DND-41 (cell line): ENCODE measurements at regions not wholly inside any gene's neighbourhood (a gene's known extent, or its start where the extent isn't known, plus 50 kb on each side); places are given as distances from the start of the nearest gene placed in this dataset.

Source experiments
- ATAC-seq: fragments of 200-7000 bp; cut with Tn5 transposase; 3 replicates; pipeline ENCODE4 v1.9.1; 2021; ENCODE audit warnings: low read depth; ENCODE audit not compliant: insufficient read depth
- DNase-seq: peaks from one replicate; pipeline ENCODE4 v3.0.0-alpha.2; 2020
- H2AFZ ChIP-seq: 2 replicates; pipeline ENCODE4 v1.6.0; 2012; ENCODE audit warnings: low read depth, low read length
- H3K27ac ChIP-seq: 2 replicates; pipeline ENCODE4 v1.5.1; 2012; ENCODE audit warnings: low read length, inconsistent platforms
- H3K27me3 ChIP-seq: fragments of 200-600 bp; sonication (generic); 2 replicates; pipeline ENCODE4 v1.6.0; 2012; ENCODE audit warnings: low read length, mild to moderate bottlenecking, inconsistent platforms; ENCODE audit not compliant: insufficient read depth, poor library complexity
- H3K36me3 ChIP-seq: 2 replicates; pipeline ENCODE4 v1.5.1; 2012; ENCODE audit warnings: low read length, inconsistent platforms; ENCODE audit not compliant: insufficient read depth
- H3K4me1 ChIP-seq: 2 replicates; pipeline ENCODE4 v1.5.1; 2012; ENCODE audit warnings: mild to moderate bottlenecking, low read length; ENCODE audit not compliant: insufficient read depth
- H3K4me2 ChIP-seq: 2 replicates; pipeline ENCODE4 v1.6.0; 2012; ENCODE audit warnings: mild to moderate bottlenecking, moderate library complexity, low read length, inconsistent platforms; ENCODE audit not compliant: insufficient read depth
- H3K4me3 ChIP-seq, 2 experiments: fragments of 200-600 bp in 1 of 2; shearing (Covaris generic) in 1 of 2; 2 replicates each; pipeline ENCODE4 v1.5.1; 2012 to 2016; ENCODE audit warnings: inconsistent platforms in 2 of 2, low read length in 2 of 2, mild to moderate bottlenecking in 2 of 2, low read depth in 1 of 2, moderate library complexity in 1 of 2
- H3K79me2 ChIP-seq: 2 replicates; pipeline ENCODE4 v1.6.0; 2012; ENCODE audit warnings: low read length, inconsistent platforms; ENCODE audit not compliant: insufficient read depth
- H3K9ac ChIP-seq: 2 replicates; pipeline ENCODE4 v1.6.0; 2012; ENCODE audit warnings: low read depth, mild to moderate bottlenecking, inconsistent platforms, low read length, moderate library complexity
- H3K9me3 ChIP-seq: 2 replicates; pipeline ENCODE4 v1.5.1; 2012; ENCODE audit warnings: low read length, moderate library complexity, mild to moderate bottlenecking, inconsistent platforms; ENCODE audit not compliant: insufficient read depth, severe bottlenecking
- H4K20me1 ChIP-seq: 2 replicates; pipeline ENCODE4 v1.6.0; 2012; ENCODE audit warnings: low read length; ENCODE audit not compliant: insufficient read depth
- CTCF ChIP-seq: IDR thresholded peaks from 2 replicates; pipeline ENCODE4 v1.5.1; 2012; ENCODE audit warnings: borderline replicate concordance, low read length, moderate library complexity, mild to moderate bottlenecking; ENCODE audit not compliant: poor library complexity, severe bottlenecking; ENCODE audit errors: extremely low read depth
- EZH2 ChIP-seq: IDR thresholded peaks from 3 replicates; pipeline ENCODE4 v1.6.1; 2012; ENCODE audit warnings: borderline replicate concordance, low read depth, mild to moderate bottlenecking, moderate library complexity, low read length, inconsistent platforms; ENCODE audit not compliant: severe bottlenecking

- TF ChIP-seq EZH2 (no peak), CTCF (no peak)
- Histone ChIP-seq H3K27ac (no peak overlapping the region), H3K9me3 (no peaks in the 10 kb centered on the region), H3K4me2 (no peak overlapping the region), H3K9ac (no peak overlapping the region), H3K27me3 (no peaks in the 10 kb centered on the region), H3K4me1 (no peaks in the 10 kb centered on the region), H2AFZ (no peak overlapping the region), H3K79me2 (no peaks in the 10 kb centered on the region), H3K36me3 (no peaks in the 10 kb centered on the region), H3K4me3 (no peak overlapping the region), H4K20me1 (no peaks in the 10 kb centered on the region)
- ATAC-seq (no peak), DNase-seq (no peak)
Measured at GRCh38 chr4:147307896-147308674, 172.8 kb upstream of the EDNRA start.

- Histone ChIP-seq H3K9ac (no peak overlapping the region), H3K4me2 (no peak overlapping the region), H3K9me3 (no peaks in the 10 kb centered on the region), H3K27ac (no peak overlapping the region), H3K4me3 (no peak overlapping the region), H4K20me1 (no peaks in the 10 kb centered on the region), H2AFZ (no peak overlapping the region), H3K79me2 (no peaks in the 10 kb centered on the region), H3K4me1 (no peaks in the 10 kb centered on the region), H3K27me3 (no peaks in the 10 kb centered on the region), H3K36me3 (no peaks in the 10 kb centered on the region)
- TF ChIP-seq CTCF (no peak), EZH2 (no peak)
- DNase-seq (no peak), ATAC-seq (no peak)
Measured at GRCh38 chr4:147309434-147309833, 171.5 kb upstream of the EDNRA start.

GRCh38 chr4:147310312-147310711 lies 170.6 kb upstream of the EDNRA start:
- ATAC-seq, result no peak
- no peaks in the 10 kb centered on the region for H3K27me3 ChIP-seq
- H3K9ac ChIP-seq, result no peak overlapping the region
- no peak for TF ChIP-seq EZH2
- no peak for TF ChIP-seq CTCF
- H3K4me3 ChIP-seq, result no peak overlapping the region
- no peaks in the 10 kb centered on the region for H3K36me3 ChIP-seq
- no peaks in the 10 kb centered on the region for H3K4me1 ChIP-seq
- no peak overlapping the region for H3K27ac ChIP-seq
- H3K79me2 ChIP-seq, result no peaks in the 10 kb centered on the region
- no peaks in the 10 kb centered on the region for H3K9me3 ChIP-seq
- H4K20me1 ChIP-seq, result no peaks in the 10 kb centered on the region
- no peak for DNase-seq
- H2AFZ ChIP-seq, result no peak overlapping the region
- H3K4me2 ChIP-seq, result no peak overlapping the region
